Fibroblast of pulmonary artery (primary cell): ENCODE measurements at regions not wholly inside any gene's neighbourhood (a gene's known extent, or its start where the extent isn't known, plus 50 kb on each side); places are given as distances from the start of the nearest gene placed in this dataset.

Experiments used
- DNase-seq: peaks from one replicate; pipeline ENCODE4 v3.0.0-alpha.2; 2010; ENCODE audit warnings: low read depth
- H3K4me3 ChIP-seq: replicated peaks from 2 replicates; pipeline ENCODE4 v1.5.1; 2011; ENCODE audit warnings: low read depth, mild to moderate bottlenecking, control low read depth, low read length, moderate library complexity
- CTCF ChIP-seq: IDR thresholded peaks from 2 replicates; pipeline ENCODE4 v1.5.1; 2011; ENCODE audit warnings: mild to moderate bottlenecking, control low read depth, low read length, inconsistent platforms; ENCODE audit errors: missing control alignments

- no peak overlapping the region for H3K4me3 ChIP-seq
- no peak for TF ChIP-seq CTCF
- DNase-seq = no peak
Measured at GRCh38 chr4:119937746-119938145, 128.9 kb downstream of the MAD2L1 start.

- no peak for TF ChIP-seq CTCF
- H3K4me3 ChIP-seq = no peak overlapping the region
- DNase-seq = no peak
Measured at GRCh38 chr4:119933606-119934005, 133.0 kb downstream of the MAD2L1 start.

GRCh38 chr4:119932277-119932676, 134.4 kb downstream of the MAD2L1 start:
- TF ChIP-seq CTCF = no peak
- no peak for DNase-seq
- no peak overlapping the region for H3K4me3 ChIP-seq

GRCh38 chr4:119930546-119930945, 136.1 kb downstream of the MAD2L1 start:
- H3K4me3 ChIP-seq = no peak overlapping the region
- no peak for DNase-seq
- TF ChIP-seq CTCF = no peak

- TF ChIP-seq CTCF = no peak
- DNase-seq = no peak
- no peak overlapping the region for H3K4me3 ChIP-seq
Measured at GRCh38 chr4:119921830-119922229, 144.8 kb downstream of the MAD2L1 start.

- TF ChIP-seq CTCF = no peak
- H3K4me3 ChIP-seq = no peak overlapping the region
- DNase-seq = no peak
Measured at GRCh38 chr4:119906277-119906676, 160.4 kb downstream of the MAD2L1 start.

- TF ChIP-seq CTCF = no peak
- no peak overlapping the region for H3K4me3 ChIP-seq
- no peak for DNase-seq
Measured at GRCh38 chr4:119898211-119898610, 168.4 kb downstream of the MAD2L1 start.
